ENCODE measurements at regions not wholly inside any gene's neighbourhood (a gene's known extent, or its start where the extent isn't known, plus 50 kb on each side); places are given as distances from the start of the nearest gene placed in this dataset.
"Not testable (repeated sequence)": the region's sequence is repeated elsewhere in the genome, so short reads cannot be mapped to it uniquely, and the experiment has no call there.

DNA sequence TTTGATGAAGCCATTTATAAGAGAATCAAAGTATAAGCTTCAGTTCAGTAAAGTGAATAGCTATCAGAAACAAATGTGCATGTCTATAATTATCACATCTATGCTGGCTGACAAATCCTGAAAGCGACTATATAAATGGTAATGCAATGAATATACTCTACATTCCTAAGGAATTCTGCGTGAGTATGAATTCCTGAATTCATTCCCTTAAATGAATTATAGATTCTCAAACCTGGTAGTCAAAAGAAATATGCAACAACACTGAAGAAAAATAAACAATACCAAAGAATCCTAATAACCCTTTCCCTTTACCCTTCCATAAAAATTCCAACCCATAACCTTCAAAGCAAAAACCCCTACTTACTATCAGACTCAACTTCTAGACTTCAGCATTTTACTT, 416.6 kb upstream of the PMFBP1 start:
- intact Hi-C loops (cut with DNase I): no loop called here
- Histone ChIP-seq H3K36me3 (no peaks in the 10 kb centered on the region), H3K4me3 (no peak overlapping the region), H3K9me3 (no peaks in the 10 kb centered on the region), H3K27ac (no peak overlapping the region), H3K4me1 (ENCODE audit: insufficient read depth) (no peaks in the 10 kb centered on the region), H3K27me3 (no peaks in the 10 kb centered on the region)
- no peak for DNase-seq
- 63 to 77% (median 69%) methylated on average over 2 of the region's 2 CpGs for WGBS, 3 donors
- no peak for TF ChIP-seq EP300 (IDR thresholded peaks at IDR 0.05)

DNA sequence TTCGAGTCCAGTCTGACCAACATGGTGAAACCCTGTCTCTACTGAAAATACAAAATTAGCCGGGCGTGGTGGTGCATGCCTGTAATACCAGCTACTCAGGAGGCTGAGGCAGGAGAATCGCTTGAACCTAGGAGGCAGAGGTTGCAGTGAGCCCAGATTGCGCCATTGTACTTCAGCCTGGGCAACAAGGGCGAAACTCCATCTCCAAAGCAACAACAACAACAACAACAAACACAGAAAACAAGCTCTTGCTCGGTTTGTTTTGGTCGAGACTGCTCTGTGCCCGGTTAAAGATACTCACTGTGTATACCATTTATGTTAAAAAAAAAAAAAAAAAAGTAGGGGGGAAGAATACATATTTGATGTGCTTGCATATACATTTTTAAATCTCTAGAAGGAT, 406.1 kb upstream of the PMFBP1 start:
- 96 to 97% (median 96%) methylated on average over 9 of the region's 9 CpGs for WGBS, 3 donors
- DNase-seq; H3K27me3 ChIP-seq; H3K4me1 ChIP-seq (ENCODE audit: insufficient read depth); H3K9me3 ChIP-seq; H3K27ac ChIP-seq; H3K4me3 ChIP-seq; intact Hi-C loops (cut with DNase I); H3K36me3 ChIP-seq: not testable (repeated sequence)

DNA sequence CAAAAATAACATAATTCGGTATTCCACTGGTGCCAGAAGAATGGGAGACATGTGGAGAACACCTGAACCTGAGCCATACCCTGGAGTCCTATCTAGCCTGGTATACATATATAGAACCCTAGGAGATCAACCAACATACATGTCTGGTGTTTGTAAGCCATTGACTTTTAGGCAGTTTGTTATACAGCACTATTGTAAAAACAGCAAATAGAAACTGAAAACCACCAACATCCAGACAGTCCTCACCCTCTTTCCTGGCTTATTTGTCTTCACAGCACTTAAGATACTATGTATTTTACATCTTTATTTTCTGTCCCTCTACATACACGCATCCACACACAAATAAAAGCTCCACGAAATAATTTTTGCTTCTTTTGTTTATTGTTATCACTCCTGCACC, 404.2 kb upstream of the PMFBP1 start:
- Histone ChIP-seq H3K36me3 (no peaks in the 10 kb centered on the region), H3K9me3 (no peaks in the 10 kb centered on the region), H3K4me1 (ENCODE audit: insufficient read depth) (no peaks in the 10 kb centered on the region), H3K4me3 (no peak overlapping the region), H3K27me3 (no peaks in the 10 kb centered on the region), H3K27ac (no peak overlapping the region)
- intact Hi-C loops (cut with DNase I): no loop called here
- no peak for TF ChIP-seq POLR2A (IDR thresholded peaks at IDR 0.05)
- no peak for TF ChIP-seq EP300 (IDR thresholded peaks at IDR 0.05)
- TF ChIP-seq, protein P1, sequence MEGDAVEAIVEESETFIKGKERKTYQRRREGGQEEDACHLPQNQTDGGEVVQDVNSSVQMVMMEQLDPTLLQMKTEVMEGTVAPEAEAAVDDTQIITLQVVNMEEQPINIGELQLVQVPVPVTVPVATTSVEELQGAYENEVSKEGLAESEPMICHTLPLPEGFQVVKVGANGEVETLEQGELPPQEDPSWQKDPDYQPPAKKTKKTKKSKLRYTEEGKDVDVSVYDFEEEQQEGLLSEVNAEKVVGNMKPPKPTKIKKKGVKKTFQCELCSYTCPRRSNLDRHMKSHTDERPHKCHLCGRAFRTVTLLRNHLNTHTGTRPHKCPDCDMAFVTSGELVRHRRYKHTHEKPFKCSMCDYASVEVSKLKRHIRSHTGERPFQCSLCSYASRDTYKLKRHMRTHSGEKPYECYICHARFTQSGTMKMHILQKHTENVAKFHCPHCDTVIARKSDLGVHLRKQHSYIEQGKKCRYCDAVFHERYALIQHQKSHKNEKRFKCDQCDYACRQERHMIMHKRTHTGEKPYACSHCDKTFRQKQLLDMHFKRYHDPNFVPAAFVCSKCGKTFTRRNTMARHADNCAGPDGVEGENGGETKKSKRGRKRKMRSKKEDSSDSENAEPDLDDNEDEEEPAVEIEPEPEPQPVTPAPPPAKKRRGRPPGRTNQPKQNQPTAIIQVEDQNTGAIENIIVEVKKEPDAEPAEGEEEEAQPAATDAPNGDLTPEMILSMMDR (IDR thresholded peaks at IDR 0.05): no peak
- WGBS, 3 donors: 89 to 94% (median 92%) methylated on average over 3 of the region's 3 CpGs
- no peak for DNase-seq

DNA sequence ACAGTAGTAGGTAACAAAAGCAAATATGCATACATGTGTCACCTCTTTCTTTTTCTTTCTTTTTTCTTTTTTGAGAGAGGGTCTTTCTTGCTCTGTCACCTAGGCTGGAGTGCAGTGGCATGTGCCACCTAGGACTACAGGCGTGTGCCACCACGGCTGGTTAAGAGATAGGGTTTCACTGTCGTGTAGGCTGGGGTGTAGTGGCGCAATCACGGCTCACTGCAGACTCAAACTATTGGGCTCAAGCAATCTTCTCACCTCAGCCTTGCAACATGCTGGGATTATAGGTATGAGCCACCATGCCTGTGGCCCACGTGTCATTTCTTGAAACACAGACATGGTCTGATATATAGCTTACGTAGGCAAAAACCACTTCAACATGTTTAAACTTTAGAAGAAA, 397.7 kb upstream of the PMFBP1 start:
- 93 to 97% (median 94%) methylated on average over 7 of the region's 7 CpGs for WGBS, 3 donors
- no peaks in the 10 kb centered on the region for H3K27me3 ChIP-seq
- TF ChIP-seq, protein P1 (IDR thresholded peaks at IDR 0.05): no peak
- TF ChIP-seq EP300 (IDR thresholded peaks at IDR 0.05) (no peak), POLR2A (IDR thresholded peaks at IDR 0.05) (no peak)
- H3K4me1 ChIP-seq (ENCODE audit: insufficient read depth): no peaks in the 10 kb centered on the region
- no peak overlapping the region for H3K4me3 ChIP-seq
- no peaks in the 10 kb centered on the region for H3K9me3 ChIP-seq
- H3K36me3 ChIP-seq: no peaks in the 10 kb centered on the region
- H3K27ac ChIP-seq: no peak overlapping the region
- DNase-seq: no peak
- intact Hi-C loops (cut with DNase I): no loop called here

DNA sequence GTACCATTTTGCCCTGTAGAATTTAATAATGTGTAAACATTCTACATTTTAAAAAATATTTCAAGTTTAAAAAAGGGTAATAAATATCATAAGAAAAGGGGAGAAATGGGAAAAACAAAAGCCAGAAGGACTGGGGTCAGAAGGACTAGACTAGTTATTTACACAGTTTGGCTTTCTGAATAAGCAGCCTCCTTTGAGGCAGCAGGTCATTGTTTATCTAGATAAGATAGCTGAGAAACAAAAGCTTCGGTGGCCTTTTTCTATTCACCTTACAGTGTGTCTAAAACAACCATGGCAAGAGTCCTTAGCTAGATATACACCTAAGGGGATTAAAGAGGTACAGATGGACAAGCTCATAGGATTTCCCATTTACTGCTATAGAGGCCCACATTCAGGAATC, 396.5 kb upstream of the PMFBP1 start:
- DNase-seq: no peak
- H3K4me3 ChIP-seq: no peak overlapping the region
- H3K27ac ChIP-seq: no peak overlapping the region
- no peaks in the 10 kb centered on the region for H3K9me3 ChIP-seq
- no peak for TF ChIP-seq EP300 (IDR thresholded peaks at IDR 0.05)
- no peak for TF ChIP-seq POLR2A (IDR thresholded peaks at IDR 0.05)
- TF ChIP-seq, protein P1 (IDR thresholded peaks at IDR 0.05): no peak
- H3K27me3 ChIP-seq: no peaks in the 10 kb centered on the region
- intact Hi-C loops (cut with DNase I): no loop called here
- no peaks in the 10 kb centered on the region for H3K4me1 ChIP-seq (ENCODE audit: insufficient read depth)
- WGBS, 3 donors: 74 to 86% (median 75%) methylated on average over 1 of the region's 1 CpG
- no peaks in the 10 kb centered on the region for H3K36me3 ChIP-seq

DNA sequence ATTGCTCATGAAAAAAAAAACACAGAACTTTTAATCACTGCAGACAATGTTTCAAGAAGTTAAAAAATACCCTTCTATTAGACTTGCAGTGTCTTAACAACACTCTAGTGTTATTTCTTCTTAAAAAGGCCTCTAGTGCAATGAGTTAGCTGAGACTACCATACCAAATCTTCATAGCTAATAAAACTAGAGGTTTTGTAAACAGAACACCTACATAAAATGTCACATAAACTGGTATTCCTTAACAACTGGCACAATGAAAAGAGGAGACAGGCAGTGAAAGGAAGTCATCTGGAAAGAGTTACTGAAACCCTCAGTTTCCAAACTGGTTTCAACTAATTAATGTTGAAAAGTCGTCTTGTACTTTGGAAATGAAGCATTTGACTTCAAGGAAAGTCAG, 394.2 kb upstream of the PMFBP1 start:
- H3K9me3 ChIP-seq: no peaks in the 10 kb centered on the region
- no peak for DNase-seq
- H3K4me3 ChIP-seq: no peak overlapping the region
- no peaks in the 10 kb centered on the region for H3K36me3 ChIP-seq
- no peaks in the 10 kb centered on the region for H3K27me3 ChIP-seq
- no peak overlapping the region for H3K27ac ChIP-seq
- no peak for TF ChIP-seq EP300 (IDR thresholded peaks at IDR 0.05)
- no peak for TF ChIP-seq POLR2A (IDR thresholded peaks at IDR 0.05)
- TF ChIP-seq, protein P1 (IDR thresholded peaks at IDR 0.05): no peak
- intact Hi-C loops (cut with DNase I): no loop called here
- WGBS, 3 donors: 65 to 76% (median 74%) methylated on average over 1 of the region's 1 CpG
- H3K4me1 ChIP-seq (ENCODE audit: insufficient read depth): no peaks in the 10 kb centered on the region
